ENCODE measurements at regions not wholly inside any gene's neighbourhood (a gene's known extent, or its start where the extent isn't known, plus 50 kb on each side); places are given as distances from the start of the nearest gene placed in this dataset.

- no peak for TF ChIP-seq CTCF (IDR thresholded peaks at IDR 0.05)
- no peak for TF ChIP-seq POLR2A (IDR thresholded peaks at IDR 0.05)
- WGBS, 2 donors, result 74 to 78% methylated on average over 5 of the region's 5 CpGs
- H3K4me3 ChIP-seq (ENCODE audit: low read depth, poor library complexity, severe bottlenecking), result no peak overlapping the region
- intact Hi-C loops (cut with DNase I; ENCODE audit: low total_unique reads), result no loop called here
- peak in 1 of 2 donors; percentile 26 for DNase-seq (ENCODE audit: low spot score in 2 of 2)
These were observed 121.5 kb upstream of the SPRY4 start for GRCh38 chr5:142446131-142446959.

- H3K4me3 ChIP-seq (ENCODE audit: low read depth, poor library complexity, severe bottlenecking), result no peak overlapping the region
- TF ChIP-seq POLR2A (IDR thresholded peaks at IDR 0.05), result no peak
- no peak for TF ChIP-seq CTCF (IDR thresholded peaks at IDR 0.05)
- intact Hi-C loops (cut with DNase I; ENCODE audit: low total_unique reads), result no loop called here
- 85 to 88% methylated on average over 5 of the region's 5 CpGs for WGBS, 2 donors
- peak in 1 of 2 donors; percentile 45 for DNase-seq (ENCODE audit: low spot score in 2 of 2)
These were observed 120.4 kb upstream of the SPRY4 start for GRCh38 chr5:142445266-142445665.

- intact Hi-C loops (cut with DNase I; ENCODE audit: low total_unique reads), result no loop called here
- H3K4me3 ChIP-seq (ENCODE audit: low read depth, poor library complexity, severe bottlenecking), result no peak overlapping the region
- TF ChIP-seq CTCF (IDR thresholded peaks at IDR 0.05), result no peak
- no peak for TF ChIP-seq POLR2A (IDR thresholded peaks at IDR 0.05)
These were observed 116.8 kb upstream of the SPRY4 start for GRCh38 chr5:142441616-142442015.

GRCh38 chr5:142439207-142439860 is 114.5 kb upstream of the SPRY4 start:
- peak in 1 of 2 donors; percentile 37 for DNase-seq (ENCODE audit: low spot score in 2 of 2)
- H3K4me3 ChIP-seq (ENCODE audit: low read depth, poor library complexity, severe bottlenecking), result no peak overlapping the region
- WGBS, 2 donors, result 51 to 53% methylated on average over 7 of the region's 7 CpGs
- intact Hi-C loops (cut with DNase I; ENCODE audit: low total_unique reads), result no loop called here
- TF ChIP-seq POLR2A (IDR thresholded peaks at IDR 0.05) (no peak), CTCF (IDR thresholded peaks at IDR 0.05) (no peak)

More at GRCh38 chr5:142441616-142442015, 116.8 kb upstream of the SPRY4 start:
- peak in 1 of 2 donors; percentile 50 for DNase-seq (ENCODE audit: low spot score in 2 of 2)
- 51 to 72% methylated on average over 12 of the region's 12 CpGs for WGBS, 2 donors

- TF ChIP-seq POLR2A (IDR thresholded peaks at IDR 0.05) (no peak), CTCF (IDR thresholded peaks at IDR 0.05) (no peak)
- DNase-seq (ENCODE audit: low spot score in 2 of 2), result peak in 1 of 2 donors; percentile 12
- intact Hi-C loops (cut with DNase I; ENCODE audit: low total_unique reads), result no loop called here
- no peak overlapping the region for H3K4me3 ChIP-seq (ENCODE audit: low read depth, poor library complexity, severe bottlenecking)
- 39 to 51% methylated on average over 2 of the region's 2 CpGs for WGBS, 2 donors
These were observed 113.8 kb upstream of the SPRY4 start for GRCh38 chr5:142438573-142438972.

All from lower leg skin (tissue), 4 donors.